Fibroblast of skin of abdomen (primary cell): ENCODE measurements at regions not wholly inside any gene's neighbourhood (a gene's known extent, or its start where the extent isn't known, plus 50 kb on each side); places are given as distances from the start of the nearest gene placed in this dataset.
A peak's percentile ranks its signal among the peaks of the same experiment; 100 is the strongest.

Experiments used
- DNase-seq: peaks from one replicate; pipeline ENCODE4 v3.0.0-alpha.2; 2013

DNA sequence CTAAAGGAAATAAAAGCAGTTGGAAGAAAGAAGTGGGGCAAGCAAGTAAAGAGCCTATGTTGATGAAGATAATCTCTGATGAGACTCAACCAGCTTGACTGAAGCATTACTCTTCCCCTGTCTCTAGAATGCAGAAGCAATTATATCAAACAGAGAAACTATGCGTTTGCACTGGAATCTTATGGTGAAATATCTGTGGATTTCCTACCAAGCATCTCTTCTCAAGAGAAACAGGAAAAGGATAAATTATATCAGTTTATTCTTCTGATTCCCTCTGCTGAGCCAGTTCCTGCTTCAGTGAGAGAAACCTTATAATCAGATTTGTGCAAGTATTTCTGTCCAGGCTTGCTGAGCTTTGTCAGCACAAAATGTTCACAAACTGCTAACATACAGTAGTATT lies 316.7 kb upstream of the SLC7A11 start:
- no peak for DNase-seq

- DNase-seq, result no peak
Measured at GRCh38 chr4:138555584-138555983, 313.4 kb upstream of the SLC7A11 start.

DNA sequence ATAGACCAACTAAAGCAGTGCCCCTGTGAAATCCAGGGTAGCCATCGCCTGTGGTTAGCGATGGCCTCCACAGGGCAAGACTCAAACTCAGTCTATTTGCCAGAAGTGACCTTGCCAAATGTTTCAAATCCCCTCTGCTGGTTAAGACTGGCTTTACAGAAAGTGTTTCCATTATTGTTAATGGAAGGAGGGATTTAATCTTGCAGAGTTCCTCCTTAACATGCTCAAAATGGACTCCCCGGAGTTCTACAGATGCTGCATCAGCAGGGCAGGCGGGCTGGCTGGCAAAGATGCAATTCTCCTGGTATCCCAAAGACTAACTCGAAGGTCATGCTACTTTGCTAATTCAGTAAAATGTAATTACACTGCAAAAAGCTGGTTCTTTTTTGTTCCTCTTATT lies 313.0 kb upstream of the SLC7A11 start:
- no peak for DNase-seq

DNA sequence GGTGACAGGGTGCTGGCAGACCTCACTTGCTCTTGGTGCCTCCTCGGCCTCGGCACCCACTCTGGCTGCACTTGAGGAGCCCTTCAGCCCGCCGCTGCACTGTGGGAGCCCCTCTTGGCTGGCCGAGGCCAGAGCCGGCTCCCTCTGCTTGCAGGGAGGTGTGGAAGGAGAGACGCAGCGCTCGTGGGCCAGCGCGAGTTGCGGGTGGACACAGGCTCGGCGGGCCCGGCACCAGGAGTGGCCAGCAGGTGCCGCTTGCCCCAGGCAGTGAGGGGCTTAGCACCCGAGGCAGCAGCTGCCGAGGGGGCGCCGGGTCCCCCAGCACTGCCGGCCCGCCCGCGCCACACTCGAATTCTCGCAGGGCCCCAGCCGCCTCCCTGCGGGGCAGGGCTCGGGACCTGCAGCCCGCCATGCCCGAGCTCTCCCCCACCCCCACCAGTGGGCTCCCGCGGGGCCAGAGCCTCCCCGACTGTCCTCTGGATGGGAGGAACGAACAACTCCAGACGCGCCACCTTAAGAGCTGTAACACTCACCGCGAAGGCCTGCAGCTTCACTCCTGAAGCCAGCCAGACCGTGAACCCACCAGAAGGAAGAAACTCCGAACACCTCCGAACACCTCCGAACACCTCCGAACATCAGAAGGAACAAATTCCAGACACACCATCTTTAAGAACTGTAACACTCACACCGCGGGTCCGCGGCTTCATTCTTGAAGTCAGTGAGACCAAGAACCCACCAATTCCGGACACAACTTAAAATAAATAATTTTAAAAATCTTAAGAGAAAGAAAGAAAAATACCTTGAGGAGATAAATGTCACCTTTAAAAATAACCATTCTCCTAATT lies 311.1 kb upstream of the SLC7A11 start:
- no peak for DNase-seq

GRCh38 chr4:138542191-138542776 lies 300.1 kb upstream of the SLC7A11 start:
- no peak for DNase-seq

GRCh38 chr4:138540056-138540800 lies 298.1 kb upstream of the SLC7A11 start:
- DNase-seq, result peak; percentile 23

- DNase-seq, result no peak
Measured at GRCh38 chr4:138538743-138539142, 296.6 kb upstream of the SLC7A11 start.

GRCh38 chr4:138537731-138538490 lies 295.8 kb upstream of the SLC7A11 start:
- DNase-seq, result no peak

DNA sequence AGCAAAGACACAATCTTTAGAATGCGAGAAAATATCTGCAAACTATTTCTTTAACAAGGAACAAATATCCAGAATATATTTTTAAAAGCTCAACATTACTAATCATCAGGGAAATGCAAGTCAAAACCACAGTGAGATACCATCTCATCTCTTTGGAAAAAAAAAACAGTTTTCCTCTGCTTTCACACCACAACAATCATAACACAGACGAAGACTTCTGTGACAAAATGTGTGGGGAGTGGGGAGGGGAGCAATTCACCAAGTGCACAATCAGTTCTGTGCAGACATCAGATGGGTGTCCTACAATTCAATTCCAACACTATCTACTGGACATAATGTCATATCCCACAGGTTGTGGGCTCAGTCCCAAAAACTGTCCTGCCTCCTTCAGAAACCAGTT lies 293.2 kb upstream of the SLC7A11 start:
- no peak for DNase-seq

- peak; percentile 14 for DNase-seq
Measured at GRCh38 chr4:138522366-138522765, 280.2 kb upstream of the SLC7A11 start.

DNA sequence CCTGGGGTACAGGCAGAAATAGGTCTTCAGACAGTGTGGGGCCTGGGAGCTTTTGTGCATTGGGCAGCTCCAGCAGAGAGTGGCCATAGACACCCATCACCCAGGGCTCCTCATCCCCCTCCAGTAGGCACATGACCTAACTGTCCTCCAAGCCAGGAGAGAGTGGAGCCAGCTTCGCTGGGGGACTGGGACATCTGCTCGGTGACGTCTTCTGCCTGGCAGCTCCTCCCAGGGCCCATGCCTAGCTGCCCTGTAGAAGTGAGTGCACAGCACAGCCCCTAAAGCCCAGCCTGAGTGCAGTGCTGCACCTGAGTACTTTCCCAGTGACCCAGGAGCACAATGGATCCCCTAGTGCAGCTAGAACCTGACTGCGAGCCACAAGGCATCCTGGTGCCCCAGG lies 279.7 kb upstream of the SLC7A11 start:
- DNase-seq, result no peak

- no peak for DNase-seq
Measured at GRCh38 chr4:138519436-138519835, 277.3 kb upstream of the SLC7A11 start.

DNA sequence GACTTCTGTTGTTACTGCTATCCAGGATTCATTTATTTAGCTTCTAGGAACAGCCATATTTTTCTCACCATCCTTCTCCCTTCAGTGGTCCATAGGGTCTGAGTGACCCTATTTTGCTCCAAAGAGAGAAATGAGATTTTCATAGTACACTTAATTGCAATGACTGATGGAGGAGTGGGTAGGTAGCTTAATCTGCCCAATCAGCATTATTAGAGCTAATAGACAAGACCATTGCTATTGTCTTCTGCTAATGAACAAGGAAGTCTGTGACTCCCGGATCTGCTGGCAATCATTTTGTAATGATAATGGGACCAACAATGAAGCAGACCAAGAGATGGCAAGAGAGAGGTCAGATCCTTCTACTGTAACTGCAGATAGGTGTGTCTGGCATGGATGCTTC lies 271.4 kb upstream of the SLC7A11 start:
- DNase-seq, result no peak

DNA sequence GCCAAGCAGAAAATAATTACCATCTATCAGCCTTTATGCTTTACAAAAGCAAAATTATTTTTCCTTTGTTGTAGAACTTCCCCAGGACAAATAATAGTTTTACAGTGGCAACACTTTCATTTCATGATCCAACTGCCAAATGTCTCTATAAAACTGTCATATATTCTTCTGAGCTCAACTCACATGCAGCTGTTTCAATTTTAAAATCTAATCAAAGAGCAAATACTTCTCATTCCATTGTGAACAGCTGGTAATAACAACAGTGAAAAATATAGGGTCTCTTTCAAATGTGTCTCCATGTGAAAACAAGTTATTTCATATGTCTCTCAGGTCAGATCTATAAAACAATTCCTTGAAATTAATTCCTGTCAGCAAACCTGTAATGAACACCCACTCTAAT lies 270.6 kb upstream of the SLC7A11 start:
- peak; percentile 6 for DNase-seq

- DNase-seq, result peak; percentile 14
Measured at GRCh38 chr4:138510053-138510452, 267.9 kb upstream of the SLC7A11 start.

- DNase-seq, result no peak
Measured at GRCh38 chr4:138509346-138509745, 267.2 kb upstream of the SLC7A11 start.

- DNase-seq, result peak; percentile 55
Measured at GRCh38 chr4:138507522-138507921, 265.4 kb upstream of the SLC7A11 start.

GRCh38 chr4:138501614-138502013 lies 259.5 kb upstream of the SLC7A11 start:
- DNase-seq, result no peak

- no peak for DNase-seq
Measured at GRCh38 chr4:138500869-138501268, 258.7 kb upstream of the SLC7A11 start.

GRCh38 chr4:138499627-138500026 lies 257.5 kb upstream of the SLC7A11 start:
- no peak for DNase-seq

GRCh38 chr4:138494931-138495330 lies 252.8 kb upstream of the SLC7A11 start:
- DNase-seq, result peak; percentile 53

GRCh38 chr4:138494116-138494515 lies 252.0 kb upstream of the SLC7A11 start:
- no peak for DNase-seq

DNA sequence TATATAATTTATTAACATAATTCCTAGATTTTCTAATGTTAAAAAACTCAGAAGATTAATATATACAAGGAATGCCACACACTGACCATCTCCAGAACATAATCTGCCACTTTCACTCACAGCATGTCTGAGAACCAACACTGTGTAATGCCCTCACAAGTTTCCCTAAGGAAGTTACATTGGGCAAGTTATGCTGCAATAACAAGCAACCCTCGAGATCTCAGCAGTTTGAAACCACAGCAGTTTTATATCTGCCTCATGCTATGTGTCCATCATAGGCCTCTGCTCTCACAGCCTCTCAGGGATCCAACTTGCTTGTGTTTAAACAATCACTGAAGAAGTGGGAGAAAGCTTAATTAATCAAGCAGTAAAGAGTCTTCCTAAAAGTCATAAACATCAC lies 250.0 kb upstream of the SLC7A11 start:
- no peak for DNase-seq
